ENCODE measurements at regions not wholly inside any gene's neighbourhood (a gene's known extent, or its start where the extent isn't known, plus 50 kb on each side); places are given as distances from the start of the nearest gene placed in this dataset.
"Not testable (repeated sequence)": the region's sequence is repeated elsewhere in the genome, so short reads cannot be mapped to it uniquely, and the experiment has no call there.

DNA sequence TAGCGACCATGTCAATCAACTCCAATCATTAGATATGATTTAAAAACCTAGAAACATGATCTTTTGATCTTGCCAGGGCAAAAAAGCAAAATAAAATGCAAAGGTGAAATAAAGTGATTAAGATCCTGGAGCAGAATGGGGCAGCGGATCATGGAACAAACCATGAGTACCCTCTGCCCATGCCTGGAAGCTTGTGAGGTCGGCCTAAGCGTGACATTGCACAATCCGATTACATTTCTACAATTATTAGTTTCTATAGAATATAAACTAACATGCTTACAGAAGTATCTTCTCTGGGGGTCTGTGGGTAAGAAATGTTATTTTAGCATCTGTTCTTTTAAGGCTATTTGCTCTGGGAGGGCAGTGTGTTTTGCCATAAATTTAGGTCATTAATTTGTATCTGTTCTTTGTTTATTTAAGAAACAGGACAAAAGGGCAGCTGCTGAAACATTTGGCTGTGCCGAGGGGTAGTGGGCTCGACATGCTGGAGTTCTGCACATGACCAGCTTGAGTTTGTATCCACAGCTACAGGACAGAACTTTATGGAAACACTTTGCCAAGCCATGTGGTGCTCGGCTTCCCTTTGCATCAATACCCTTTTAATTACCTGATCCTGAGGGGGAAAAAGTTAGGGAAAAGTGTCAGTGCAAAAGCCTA, 55.9 kb downstream of the ZBTB18 start:
- peak; percentile 92 for DNase-seq

- no peak for DNase-seq
These were observed 59.9 kb downstream of the ZBTB18 start for GRCh38 chr1:244111027-244111426.

DNA sequence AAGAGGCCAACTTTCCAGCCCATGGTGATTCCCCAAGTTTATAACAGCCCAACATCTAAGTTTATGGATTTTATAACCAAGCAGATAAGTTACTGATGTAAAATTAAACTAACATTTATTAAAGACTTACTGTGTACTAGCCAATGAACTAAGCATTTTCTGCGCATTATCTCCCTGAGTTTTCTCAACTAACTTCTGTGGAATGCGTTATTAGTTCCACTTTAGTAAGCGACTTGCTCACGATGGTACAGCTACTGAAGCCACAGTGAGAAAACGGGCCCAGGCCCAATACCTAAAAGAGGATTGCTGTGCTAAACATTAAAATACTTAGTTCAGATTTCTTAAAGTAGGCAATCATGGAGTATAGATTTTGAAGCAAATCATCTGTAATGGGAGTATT, 61.0 kb downstream of the ZBTB18 start:
- no peak for DNase-seq

DNA sequence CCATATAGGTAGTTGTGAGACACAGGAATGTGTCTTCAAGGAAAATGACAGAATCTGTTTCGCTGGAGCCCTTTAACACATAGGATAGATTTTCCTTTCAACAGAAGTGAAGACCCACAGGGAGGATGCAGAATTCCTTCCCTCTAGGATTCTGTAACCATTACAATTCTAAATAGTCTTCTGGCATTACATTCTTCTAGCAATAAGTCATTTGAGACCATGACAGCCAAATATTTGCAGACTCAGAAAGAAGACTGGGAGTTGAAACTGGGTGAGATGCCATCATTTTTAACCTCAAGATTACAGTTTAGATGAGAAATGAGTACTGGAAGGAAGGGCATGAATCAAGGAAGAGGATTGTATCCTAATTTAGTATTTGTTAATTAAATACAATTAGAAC, 61.6 kb downstream of the ZBTB18 start:
- no peak for DNase-seq

- DNase-seq = peak; percentile 36
These were observed 62.6 kb downstream of the ZBTB18 start for GRCh38 chr1:244113532-244114320.

DNA sequence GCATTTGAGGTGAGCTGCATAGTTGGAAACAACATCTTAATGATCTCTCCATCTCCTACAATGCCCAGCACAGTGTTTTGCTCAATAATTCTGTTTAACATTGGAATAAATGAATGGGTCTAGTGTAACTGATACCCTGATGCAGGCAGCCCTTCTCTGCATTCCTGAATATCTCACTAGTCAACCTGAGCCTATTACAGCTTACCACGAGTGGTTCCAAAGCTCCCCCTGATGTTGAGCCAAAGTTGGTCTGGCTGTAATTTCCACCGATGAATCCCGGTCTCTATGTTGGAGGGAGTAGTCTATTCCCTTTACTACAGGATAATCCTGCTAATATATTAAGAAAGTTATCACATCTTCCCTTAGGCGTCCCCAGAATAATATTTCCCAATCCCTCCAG, 63.8 kb downstream of the ZBTB18 start:
- no peak for DNase-seq

- no peak for DNase-seq
These were observed 65.9 kb downstream of the ZBTB18 start for GRCh38 chr1:244116946-244117345.

GRCh38 chr1:244118109-244118761, 67.2 kb downstream of the ZBTB18 start:
- no peak for DNase-seq

DNA sequence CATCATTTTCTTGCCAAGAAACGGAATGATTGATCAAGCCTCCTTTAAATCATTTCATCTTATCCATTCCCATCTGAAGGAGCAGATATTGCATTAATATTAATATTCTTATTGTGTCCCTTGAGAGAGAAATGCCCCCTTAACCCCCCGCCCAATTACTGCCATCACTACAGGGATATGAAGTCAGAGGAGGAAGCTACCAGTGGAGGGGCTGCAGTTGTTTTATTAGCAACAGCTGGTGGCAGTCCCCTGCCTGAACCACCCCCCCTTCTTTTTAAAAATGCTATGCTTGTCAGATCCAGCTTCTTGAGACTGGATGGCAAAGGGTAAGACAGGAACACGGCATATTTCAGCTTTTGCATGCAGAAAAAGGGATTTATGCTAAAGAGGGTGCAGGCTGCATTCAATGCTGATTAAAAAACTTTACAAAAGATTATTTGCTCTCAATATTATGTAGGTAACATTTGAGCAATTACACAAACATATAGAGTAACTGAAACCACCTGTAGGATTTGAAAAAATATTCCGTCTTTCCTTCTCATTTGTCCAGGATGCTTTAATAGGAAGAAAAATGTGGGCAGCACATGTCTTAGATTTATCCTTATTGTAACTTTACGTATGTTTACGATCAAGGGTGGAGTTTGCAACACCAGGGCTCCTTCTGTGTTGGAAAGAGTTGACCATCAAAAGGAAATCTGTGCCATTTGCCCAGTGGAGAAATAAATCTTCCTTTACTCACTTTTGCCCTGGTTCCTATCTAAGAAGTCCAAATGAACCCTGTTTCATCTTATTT, 77.7 kb downstream of the ZBTB18 start:
- no peak for DNase-seq

GRCh38 chr1:244137276-244137675, 86.2 kb downstream of the ZBTB18 start:
- no peak for DNase-seq

- DNase-seq = no peak
These were observed 86.6 kb downstream of the ZBTB18 start for GRCh38 chr1:244137725-244138124.

GRCh38 chr1:244138399-244138798, 87.3 kb downstream of the ZBTB18 start:
- no peak for DNase-seq

- DNase-seq = no peak
These were observed 88.6 kb downstream of the ZBTB18 start for GRCh38 chr1:244139655-244140054.

DNA sequence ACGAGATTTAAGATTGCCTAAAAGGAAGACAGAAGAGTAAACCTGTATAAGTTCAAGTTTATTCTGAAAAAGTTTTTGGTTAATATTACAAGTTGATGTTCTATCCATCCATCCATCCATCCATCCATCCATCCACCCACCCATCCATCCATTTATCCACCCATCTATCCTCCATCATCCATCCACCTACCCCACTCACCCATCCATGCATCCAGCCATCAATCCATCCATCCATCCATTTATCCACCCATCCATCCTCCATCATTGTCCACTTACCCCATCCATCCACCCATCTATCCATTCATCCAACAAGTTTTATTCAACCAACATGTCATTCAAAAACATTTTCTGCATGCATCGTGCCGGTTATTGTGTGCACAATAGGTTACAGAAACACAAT, 89.3 kb downstream of the ZBTB18 start:
- no peak for DNase-seq

DNA sequence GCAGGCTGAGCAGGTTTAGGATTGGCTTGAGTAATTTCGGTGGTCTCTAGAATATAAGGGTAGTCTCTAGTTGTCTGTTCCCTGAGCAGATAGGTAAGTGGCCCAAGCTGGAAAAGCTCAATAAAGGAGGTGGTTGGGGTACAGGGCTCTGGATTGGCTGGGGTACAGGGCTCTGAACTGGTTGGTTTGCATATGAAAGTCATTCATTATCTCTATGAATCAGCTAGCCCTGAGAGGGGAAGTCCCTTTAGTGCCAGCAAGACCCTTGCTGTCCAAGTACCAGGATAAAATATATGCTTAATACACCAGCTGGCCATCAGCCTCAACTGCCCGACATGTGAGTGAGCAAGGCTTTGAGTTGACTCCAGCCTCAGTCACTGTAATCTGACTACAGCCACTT, 93.0 kb downstream of the ZBTB18 start:
- no peak for DNase-seq

DNA sequence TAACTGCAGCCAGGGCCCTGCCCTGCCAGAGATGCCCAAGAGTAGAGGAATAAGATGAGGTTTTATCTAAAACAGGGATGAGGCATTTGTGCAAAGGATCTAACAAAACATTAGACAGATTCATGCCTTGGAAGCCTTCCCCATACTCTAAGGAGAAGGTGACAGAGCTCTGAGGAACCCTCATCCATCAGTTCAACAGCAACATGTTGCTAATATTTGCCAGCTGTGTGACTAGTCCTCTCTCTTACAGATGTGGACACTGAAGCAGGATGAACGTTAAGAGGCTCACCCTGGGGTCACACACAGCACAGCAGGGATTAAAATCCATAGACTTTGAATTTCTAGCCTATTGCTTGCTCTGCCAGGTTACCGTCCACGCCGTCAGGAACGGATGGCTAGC, 99.0 kb downstream of the ZBTB18 start:
- DNase-seq = peak; percentile 56

- no peak for DNase-seq
These were observed 99.6 kb downstream of the ZBTB18 start for GRCh38 chr1:244150665-244151064.

- DNase-seq = no peak
These were observed 100.5 kb downstream of the ZBTB18 start for GRCh38 chr1:244151537-244151936.

DNA sequence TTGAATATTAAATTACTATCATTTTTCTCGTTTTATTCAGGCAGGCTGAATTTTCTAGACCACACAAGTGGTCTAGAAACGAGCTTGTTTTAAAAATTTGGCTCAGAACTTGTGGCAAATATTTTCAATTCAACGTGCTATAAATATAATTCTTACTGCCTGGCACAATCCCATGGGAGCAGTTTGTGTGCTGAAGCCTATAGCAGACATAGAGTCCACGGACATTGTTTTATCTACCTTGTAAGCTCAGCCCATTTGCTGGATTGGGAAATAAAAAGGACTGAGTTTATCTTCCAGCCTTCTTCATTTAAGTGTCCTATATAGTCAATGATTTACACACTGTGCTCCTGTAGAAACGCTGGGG, 103.4 kb downstream of the ZBTB18 start:
- DNase-seq = no peak

DNA sequence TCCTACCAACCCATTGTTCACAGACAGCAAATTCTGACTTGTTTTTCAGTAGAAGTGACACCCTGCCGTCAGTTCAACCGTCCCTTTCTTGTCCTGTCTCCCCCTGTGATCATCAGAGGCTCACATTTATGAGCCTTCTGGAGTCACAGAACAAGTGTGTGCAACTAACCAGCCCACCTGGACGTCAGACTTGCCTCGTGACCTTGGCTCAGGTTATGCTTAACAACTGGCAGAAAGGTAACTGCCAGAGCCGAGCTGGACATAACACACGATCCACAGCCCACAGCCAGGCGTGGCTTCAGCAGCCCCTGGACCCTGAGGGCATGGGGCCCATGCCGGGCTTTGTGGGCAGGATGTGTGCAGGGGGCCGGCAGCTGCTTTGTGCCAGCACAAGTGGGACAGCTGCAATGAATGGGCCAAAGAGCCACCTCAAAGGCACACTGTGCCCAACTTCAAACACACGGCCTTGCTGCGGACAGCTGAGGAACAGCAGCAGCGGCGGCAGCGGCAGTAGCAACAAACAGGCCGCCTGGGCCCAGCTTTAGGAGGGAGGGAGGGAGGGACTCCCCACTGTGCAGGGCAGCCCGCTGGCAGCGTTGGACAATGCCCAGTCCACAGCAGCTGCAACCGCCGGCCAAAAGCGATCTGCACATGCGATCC, 103.9 kb downstream of the ZBTB18 start:
- DNase-seq = peak; percentile 94

DNA sequence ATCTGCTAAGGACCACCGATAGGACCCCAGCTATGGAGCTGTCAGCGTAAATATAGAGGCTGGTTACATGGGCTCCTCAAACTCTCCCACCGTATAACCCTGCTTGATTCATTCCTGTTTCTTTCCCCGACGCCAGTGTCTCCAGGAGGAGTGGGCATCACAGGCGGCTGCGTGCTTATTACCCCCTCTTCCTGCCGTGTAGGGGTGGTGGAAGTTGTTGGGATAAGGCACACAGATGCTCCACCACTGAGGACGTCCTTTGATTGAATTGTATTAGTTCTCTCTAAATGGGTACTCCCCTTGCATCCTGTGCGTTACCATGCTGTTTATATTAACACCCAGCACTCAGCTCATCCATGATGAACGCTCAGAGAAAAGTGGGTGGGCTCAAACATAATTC, 104.6 kb downstream of the ZBTB18 start:
- DNase-seq = peak; percentile 74

DNA sequence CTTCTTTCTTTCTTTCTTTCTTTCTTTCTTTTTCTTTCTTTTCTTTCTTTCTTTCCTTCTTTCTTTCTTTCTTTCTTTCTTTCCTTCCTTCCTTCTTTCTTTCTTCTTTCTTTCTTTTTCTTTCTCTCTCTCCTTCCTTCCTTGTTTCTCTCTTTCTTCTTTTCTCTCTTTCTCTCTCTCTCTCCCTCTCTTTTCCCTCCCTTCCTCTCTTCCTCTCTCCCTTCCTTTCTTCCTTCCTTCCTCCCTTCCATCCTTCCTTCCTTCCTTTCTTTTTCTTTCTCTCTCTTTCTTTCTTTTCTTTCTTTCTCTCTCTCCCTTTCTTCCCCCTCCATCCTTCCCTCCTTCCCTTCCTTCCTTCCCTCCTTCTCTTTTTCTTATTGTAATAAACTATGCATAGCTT, 105.5 kb downstream of the ZBTB18 start:
- DNase-seq = not testable (repeated sequence)

Data from NCI-H146 (cell line).